CD4-positive, alpha-beta memory T cell (primary cell): ENCODE measurements at regions not wholly inside any gene's neighbourhood (a gene's known extent, or its start where the extent isn't known, plus 50 kb on each side); places are given as distances from the start of the nearest gene placed in this dataset.

Experiments used
- CTCF ChIA-PET: fragments of 350-600 bp; sonication (Branson Sonifier 250); formaldehyde crosslinking; loops from one replicate; lab custom pipeline; 2021; ENCODE audit warnings: inconsistent platforms; ENCODE audit not compliant: partially characterized antibody; lab: Charles Lee
- POLR2A ChIA-PET: fragments of 350-600 bp; sonication (Branson Sonifier 250); formaldehyde crosslinking; loops from one replicate; lab custom pipeline; 2021; ENCODE audit not compliant: partially characterized antibody; lab: Charles Lee
- DNase-seq, 5 donors: peaks; one replicate each; pipeline versions ENCODE4 v3.0.0 to v3.0.0-alpha.2; 2020 to 2022; ENCODE audit warnings: mixed read lengths in 1 of 5
- H3K27ac ChIP-seq: one replicate; pipeline ENCODE4 v1.7.0; 2013; ENCODE audit warnings: low read depth, low read length
- H3K27me3 ChIP-seq: 2 replicates; pipeline ENCODE4 v1.7.0; 2013; ENCODE audit warnings: mild to moderate bottlenecking, low read length, moderate library complexity; ENCODE audit not compliant: insufficient read depth
- H3K36me3 ChIP-seq: 2 replicates; pipeline ENCODE4 v1.7.0; 2013; ENCODE audit warnings: mild to moderate bottlenecking, low read length, moderate library complexity; ENCODE audit not compliant: insufficient read depth
- H3K4me1 ChIP-seq: 2 replicates; pipeline ENCODE4 v1.7.0; 2013; ENCODE audit warnings: mild to moderate bottlenecking, low read length, moderate library complexity; ENCODE audit not compliant: insufficient read depth
- H3K4me3 ChIP-seq, 2 donors: one replicate each; pipeline ENCODE4 v1.7.0; 2013; ENCODE audit warnings: low read length in 2 of 2, mild to moderate bottlenecking in 1 of 2
- H3K9me3 ChIP-seq, 2 donors: one replicate each; pipeline ENCODE4 v1.7.0; 2013; ENCODE audit warnings: low read length in 2 of 2, control low read depth in 1 of 2; ENCODE audit not compliant: control insufficient read depth in 1 of 2
- H3K27ac Mint-ChIP-seq, 7 donors: one replicate each; pipeline ENCODE4 v1.8.0; 2020 to 2021; ENCODE audit warnings: mixed read lengths in 7 of 7, mild to moderate bottlenecking in 6 of 7, inconsistent platforms in 3 of 7, moderate library complexity in 3 of 7
- H3K27me3 Mint-ChIP-seq, 2 donors: one replicate each; pipeline ENCODE4 v1.8.0; 2020 to 2021; ENCODE audit warnings: mixed read lengths in 2 of 2
- H3K36me3 Mint-ChIP-seq, 2 donors: one replicate each; pipeline ENCODE4 v1.8.0; 2020 to 2021; ENCODE audit warnings: mixed read lengths in 2 of 2, inconsistent platforms in 1 of 2, mild to moderate bottlenecking in 1 of 2
- H3K4me1 Mint-ChIP-seq, 4 donors: one replicate each; pipeline ENCODE4 v1.8.0; 2020 to 2021; ENCODE audit warnings: mixed read lengths in 4 of 4, mild to moderate bottlenecking in 1 of 4
- H3K4me3 Mint-ChIP-seq, 8 donors: one replicate each; pipeline ENCODE4 v1.8.0; 2020 to 2021; ENCODE audit warnings: mixed read lengths in 8 of 8, mild to moderate bottlenecking in 7 of 8, moderate library complexity in 6 of 8, inconsistent platforms in 3 of 8
- H3K9me3 Mint-ChIP-seq, 8 donors: one replicate each; pipeline ENCODE4 v1.8.0; 2020 to 2021; ENCODE audit warnings: mixed read lengths in 8 of 8, mild to moderate bottlenecking in 5 of 8, inconsistent platforms in 3 of 8, moderate library complexity in 1 of 8
- intact Hi-C: fragments of 100-400 bp; cut with micrococcal nuclease; formaldehyde crosslinking; loops from one replicate; pipeline ENCODE4 v1.15.1; 2023

- Mint-ChIP-seq H3K9me3 (peaks cover 0 to 5% (median 0%) of the 10 kb centered on the region in 8 donors), H3K4me3 (no peak overlapping the region), H3K36me3 (no peaks in the 10 kb centered on the region), H3K4me1 (no peaks in the 10 kb centered on the region), H3K27ac (no peak overlapping the region), H3K27me3 (no peaks in the 10 kb centered on the region)
- no peak for DNase-seq
- H3K27ac ChIP-seq = no peak overlapping the region
- H3K9me3 ChIP-seq = no peaks in the 10 kb centered on the region
- ChIA-PET POLR2A (no interaction called here), CTCF (no interaction called here)
- no peak overlapping the region for H3K4me3 ChIP-seq
- H3K27me3 ChIP-seq = no peaks in the 10 kb centered on the region
- intact Hi-C loops = no loop called here
- no peaks in the 10 kb centered on the region for H3K36me3 ChIP-seq
- no peaks in the 10 kb centered on the region for H3K4me1 ChIP-seq
Measured at GRCh38 chr1:214958486-214958885, 124.1 kb upstream of the KCNK2 start.

DNA sequence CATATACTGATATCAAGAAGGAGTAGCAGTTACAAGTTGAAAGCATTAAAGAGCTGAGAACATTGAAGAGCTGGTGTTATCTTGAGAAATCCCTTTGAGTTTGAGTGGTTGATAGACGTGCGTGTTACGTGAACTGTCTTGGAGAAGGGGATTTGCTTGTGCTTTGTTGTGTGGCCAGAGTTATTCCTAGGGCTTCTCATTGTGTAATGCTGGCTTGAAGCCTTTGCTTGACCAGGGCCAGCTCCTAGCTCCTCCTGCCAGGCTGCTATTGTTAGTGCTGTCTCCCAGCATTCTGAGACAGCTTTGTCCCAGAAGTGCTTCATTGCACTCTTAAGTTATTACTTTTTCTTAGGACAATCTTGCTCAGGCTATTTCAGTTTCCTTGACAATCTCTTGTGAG is 116.2 kb upstream of the KCNK2 start:
- Histone ChIP-seq H3K36me3 (no peaks in the 10 kb centered on the region), H3K9me3 (no peaks in the 10 kb centered on the region), H3K4me3 (no peak overlapping the region), H3K27me3 (no peaks in the 10 kb centered on the region), H3K27ac (no peak overlapping the region), H3K4me1 (no peaks in the 10 kb centered on the region)
- Mint-ChIP-seq H3K9me3 (peaks cover 0 to 4% (median 0%) of the 10 kb centered on the region in 8 donors), H3K4me3 (no peak overlapping the region), H3K27me3 (peaks cover 0 to 2% of the 10 kb centered on the region in 2 donors), H3K27ac (no peak overlapping the region), H3K36me3 (no peaks in the 10 kb centered on the region), H3K4me1 (no peaks in the 10 kb centered on the region)
- intact Hi-C loops = no loop called here
- POLR2A ChIA-PET = no interaction called here
- CTCF ChIA-PET = no interaction called here
- no peak for DNase-seq

GRCh38 chr1:214967865-214968575 is 114.5 kb upstream of the KCNK2 start:
- H3K36me3 ChIP-seq = no peaks in the 10 kb centered on the region
- ChIA-PET POLR2A (no interaction called here), CTCF (no interaction called here)
- no peaks in the 10 kb centered on the region for H3K27me3 ChIP-seq
- H3K9me3 ChIP-seq = no peaks in the 10 kb centered on the region
- H3K27ac ChIP-seq = no peak overlapping the region
- H3K4me3 ChIP-seq = no peak overlapping the region
- intact Hi-C loops = no loop called here
- Mint-ChIP-seq H3K4me3 (no peak overlapping the region), H3K36me3 (no peaks in the 10 kb centered on the region), H3K27ac (no peak overlapping the region), H3K9me3 (peaks cover 0 to 3% (median 0%) of the 10 kb centered on the region in 8 donors), H3K4me1 (no peaks in the 10 kb centered on the region), H3K27me3 (peaks cover 0 to 3% of the 10 kb centered on the region in 2 donors)
- no peak for DNase-seq
- H3K4me1 ChIP-seq = no peaks in the 10 kb centered on the region

GRCh38 chr1:214970016-214970415 is 112.5 kb upstream of the KCNK2 start:
- Mint-ChIP-seq H3K4me1 (no peaks in the 10 kb centered on the region), H3K27me3 (peaks cover 0 to 4% of the 10 kb centered on the region in 2 donors), H3K36me3 (no peaks in the 10 kb centered on the region), H3K27ac (no peak overlapping the region), H3K9me3 (peaks cover 0 to under 1% (median 0%) of the 10 kb centered on the region in 8 donors), H3K4me3 (no peak overlapping the region)
- intact Hi-C loops = no loop called here
- Histone ChIP-seq H3K4me1 (no peaks in the 10 kb centered on the region), H3K9me3 (no peaks in the 10 kb centered on the region), H3K27ac (no peak overlapping the region), H3K27me3 (no peaks in the 10 kb centered on the region), H3K36me3 (no peaks in the 10 kb centered on the region), H3K4me3 (no peak overlapping the region)
- POLR2A ChIA-PET = no interaction called here
- DNase-seq = no peak
- CTCF ChIA-PET = no interaction called here

- no peaks in the 10 kb centered on the region for H3K36me3 Mint-ChIP-seq
Measured at GRCh38 chr1:214971071-214971470, 111.5 kb upstream of the KCNK2 start.

GRCh38 chr1:214974002-214974401 is 108.5 kb upstream of the KCNK2 start:
- Mint-ChIP-seq H3K36me3 (no peaks in the 10 kb centered on the region), H3K27me3 (peaks cover 0 to 2% of the 10 kb centered on the region in 2 donors), H3K27ac (no peak overlapping the region), H3K4me3 (no peak overlapping the region), H3K9me3 (no peaks in the 10 kb centered on the region), H3K4me1 (no peaks in the 10 kb centered on the region)
- DNase-seq = no peak
- H3K36me3 ChIP-seq = no peaks in the 10 kb centered on the region
- H3K9me3 ChIP-seq = no peaks in the 10 kb centered on the region
- POLR2A ChIA-PET = no interaction called here
- H3K27me3 ChIP-seq = no peaks in the 10 kb centered on the region
- intact Hi-C loops = no loop called here
- CTCF ChIA-PET = no interaction called here
- H3K27ac ChIP-seq = no peak overlapping the region
- H3K4me3 ChIP-seq = no peak overlapping the region
- H3K4me1 ChIP-seq = no peaks in the 10 kb centered on the region

More at GRCh38 chr1:214971071-214971470, 111.5 kb upstream of the KCNK2 start:
- H3K4me1 Mint-ChIP-seq = no peaks in the 10 kb centered on the region
- H3K36me3 ChIP-seq = no peaks in the 10 kb centered on the region
- H3K4me1 ChIP-seq = no peaks in the 10 kb centered on the region
- H3K9me3 ChIP-seq = no peaks in the 10 kb centered on the region
- ChIA-PET POLR2A (interaction anchor here (0.7 kb wide), 1 partner anchor 20 kb away, joined by 3 read pairs; no protein-coding TSS in a partner anchor), CTCF (no interaction called here)
- DNase-seq = no peak
- intact Hi-C loops = no loop called here
- H3K27ac Mint-ChIP-seq = no peak overlapping the region
- H3K4me3 Mint-ChIP-seq = no peak overlapping the region
- peaks cover 0 to 3% of the 10 kb centered on the region in 2 donors for H3K27me3 Mint-ChIP-seq
- no peak overlapping the region for H3K4me3 ChIP-seq
- no peak overlapping the region for H3K27ac ChIP-seq
- no peaks in the 10 kb centered on the region for H3K9me3 Mint-ChIP-seq
- H3K27me3 ChIP-seq = no peaks in the 10 kb centered on the region

- H3K27ac ChIP-seq = no peak overlapping the region
- Mint-ChIP-seq H3K27me3 (peaks cover 0 to 2% of the 10 kb centered on the region in 2 donors), H3K36me3 (no peaks in the 10 kb centered on the region), H3K4me1 (no peaks in the 10 kb centered on the region), H3K4me3 (no peak overlapping the region), H3K27ac (no peak overlapping the region), H3K9me3 (no peaks in the 10 kb centered on the region)
- H3K4me1 ChIP-seq = no peaks in the 10 kb centered on the region
- no peaks in the 10 kb centered on the region for H3K9me3 ChIP-seq
- intact Hi-C loops = no loop called here
- H3K27me3 ChIP-seq = no peaks in the 10 kb centered on the region
- ChIA-PET CTCF (no interaction called here), POLR2A (no interaction called here)
- no peak overlapping the region for H3K4me3 ChIP-seq
- DNase-seq = no peak
- H3K36me3 ChIP-seq = no peaks in the 10 kb centered on the region
Measured at GRCh38 chr1:214976665-214977064, 105.9 kb upstream of the KCNK2 start.
